Thyroid gland (tissue), 4 donors: ENCODE measurements at regions not wholly inside any gene's neighbourhood (a gene's known extent, or its start where the extent isn't known, plus 50 kb on each side); places are given as distances from the start of the nearest gene placed in this dataset.

Source experiments
- DNase-seq, 2 donors: peaks; one replicate each; pipeline ENCODE4 v3.0.0-alpha.2; 2019
- H3K27ac ChIP-seq, 3 donors: fragments of 200-600 bp; sonication (generic); 1 replicate in 2 of 3; 2 replicates in 1 of 3; pipeline ENCODE4 v1.5.1; 2016 to 2019; ENCODE audit warnings: mild to moderate bottlenecking in 1 of 3, moderate library complexity in 1 of 3
- H3K27me3 ChIP-seq: fragments of 200-600 bp; sonication (generic); one replicate; pipeline ENCODE4 v1.5.1; 2019
- H3K36me3 ChIP-seq, 2 donors: fragments of 200-600 bp; sonication (generic); one replicate each; pipeline ENCODE4 v1.5.1; 2016 to 2019
- H3K4me1 ChIP-seq, 2 donors: fragments of 200-600 bp; sonication (generic); one replicate each; pipeline ENCODE4 v1.5.1; 2017 to 2019
- H3K4me3 ChIP-seq, 3 donors: fragments of 200-600 bp; sonication (generic); replicated peaks in 1 of 3; 1 replicate in 2 of 3; 2 replicates in 1 of 3; pipeline ENCODE4 v1.5.1; 2016; ENCODE audit warnings: mild to moderate bottlenecking in 1 of 3
- H3K9me3 ChIP-seq: fragments of 200-600 bp; sonication (generic); one replicate; pipeline ENCODE4 v1.5.1; 2017
- CTCF ChIP-seq, 6 experiments: fragments of 200-600 bp in 3 of 6; fragments of 450-650 bp in 3 of 6; sonication (generic) in 3 of 6; IDR thresholded peaks; one replicate each; pipeline ENCODE4 v1.5.1; 2016 to 2019; ENCODE audit warnings: antibody characterized with exemption in 6 of 6, mild to moderate bottlenecking in 2 of 6, inconsistent platforms in 1 of 6, moderate library complexity in 1 of 6
- POLR2A ChIP-seq, 2 donors: fragments of 450-650 bp; IDR thresholded peaks; one replicate each; pipeline ENCODE4 v1.6.1; 2017; ENCODE audit warnings: antibody characterized with exemption in 2 of 2, mild to moderate bottlenecking in 2 of 2, moderate library complexity in 1 of 2
- WGBS, 2 donors: methylation state at CpG; one replicate each; pipeline ENCODE4 v1.1.5; 2017; 5-methylcytosine and 5-hydroxymethylcytosine counted together
- intact Hi-C: fragments of 100-400 bp; cut with DNase I; formaldehyde crosslinking; loops from one replicate; pipeline ENCODE4 v1.15.1; 2023

GRCh38 chr1:81007024-81007423 is 793.7 kb upstream of the ADGRL2 start:
- TF ChIP-seq POLR2A (IDR thresholded peaks at IDR 0.05) (no peak), CTCF (IDR thresholded peaks at IDR 0.05) (no peak)
- Histone ChIP-seq H3K4me3 (no peak overlapping the region), H3K4me1 (no peaks in the 10 kb centered on the region), H3K27me3 (no peaks in the 10 kb centered on the region), H3K36me3 (no peaks in the 10 kb centered on the region), H3K9me3 (no peaks in the 10 kb centered on the region), H3K27ac (no peak overlapping the region)
- intact Hi-C loops, result no loop called here
- DNase-seq, result no peak
- 91 to 94% methylated on average over 3 of the region's 3 CpGs for WGBS, 2 donors

GRCh38 chr1:81006502-81006901 is 794.2 kb upstream of the ADGRL2 start:
- Histone ChIP-seq H3K4me1 (no peaks in the 10 kb centered on the region), H3K36me3 (no peaks in the 10 kb centered on the region), H3K27me3 (no peaks in the 10 kb centered on the region), H3K4me3 (no peak overlapping the region), H3K27ac (no peak overlapping the region), H3K9me3 (no peaks in the 10 kb centered on the region)
- intact Hi-C loops, result no loop called here
- no peak for DNase-seq
- 82 to 86% methylated on average over 5 of the region's 5 CpGs for WGBS, 2 donors
- no peak for TF ChIP-seq CTCF (IDR thresholded peaks at IDR 0.05)

DNA sequence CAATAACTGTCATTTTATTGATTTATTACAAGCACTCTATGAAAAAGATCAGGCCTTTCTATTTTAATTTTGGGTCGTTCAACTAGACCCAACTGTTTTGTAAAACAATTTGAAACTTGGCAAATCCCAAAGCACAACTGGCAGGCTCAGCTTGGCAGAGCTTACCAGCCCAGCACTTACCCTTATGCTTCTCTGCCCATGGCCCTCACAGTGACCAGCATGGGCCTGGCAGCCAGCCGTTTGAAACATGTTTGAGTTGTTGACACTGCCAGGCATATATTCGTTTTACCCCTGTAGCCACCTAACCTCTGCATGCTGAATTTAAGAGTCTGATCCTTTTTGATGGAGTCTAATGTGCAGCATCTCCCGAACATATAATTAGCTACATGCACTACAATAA is 796.7 kb upstream of the ADGRL2 start:
- no peak overlapping the region for H3K4me3 ChIP-seq
- intact Hi-C loops, result no loop called here
- TF ChIP-seq CTCF (IDR thresholded peaks at IDR 0.05), result no peak
- TF ChIP-seq POLR2A (IDR thresholded peaks at IDR 0.05), result no peak
- no peaks in the 10 kb centered on the region for H3K36me3 ChIP-seq
- no peak overlapping the region for H3K27ac ChIP-seq
- no peaks in the 10 kb centered on the region for H3K4me1 ChIP-seq
- no peak for DNase-seq
- 62 to 66% methylated on average over 4 of the region's 4 CpGs for WGBS, 2 donors
- no peaks in the 10 kb centered on the region for H3K27me3 ChIP-seq
- no peaks in the 10 kb centered on the region for H3K9me3 ChIP-seq

- Histone ChIP-seq H3K4me1 (no peaks in the 10 kb centered on the region), H3K27ac (no peak overlapping the region), H3K27me3 (no peaks in the 10 kb centered on the region), H3K4me3 (no peak overlapping the region), H3K36me3 (no peaks in the 10 kb centered on the region), H3K9me3 (no peaks in the 10 kb centered on the region)
- no peak for DNase-seq
- intact Hi-C loops, result no loop called here
- TF ChIP-seq POLR2A (IDR thresholded peaks at IDR 0.05), result no peak
- TF ChIP-seq CTCF (IDR thresholded peaks at IDR 0.05), result no peak
These were observed 805.8 kb upstream of the ADGRL2 start for GRCh38 chr1:80994934-80995333.

- H3K9me3 ChIP-seq, result no peaks in the 10 kb centered on the region
- H3K36me3 ChIP-seq, result no peaks in the 10 kb centered on the region
- no peaks in the 10 kb centered on the region for H3K27me3 ChIP-seq
- intact Hi-C loops, result no loop called here
- H3K4me1 ChIP-seq, result no peaks in the 10 kb centered on the region
- DNase-seq, result no peak
- no peak for TF ChIP-seq CTCF (IDR thresholded peaks at IDR 0.05)
- no peak for TF ChIP-seq POLR2A (IDR thresholded peaks at IDR 0.05)
- no peak overlapping the region for H3K4me3 ChIP-seq
- 88 to 92% methylated on average over 1 of the region's 1 CpG for WGBS, 2 donors
- H3K27ac ChIP-seq, result no peak overlapping the region
These were observed 806.7 kb upstream of the ADGRL2 start for GRCh38 chr1:80994038-80994437.
